ENCODE measurements at regions not wholly inside any gene's neighbourhood (a gene's known extent, or its start where the extent isn't known, plus 50 kb on each side); places are given as distances from the start of the nearest gene placed in this dataset.

DNA sequence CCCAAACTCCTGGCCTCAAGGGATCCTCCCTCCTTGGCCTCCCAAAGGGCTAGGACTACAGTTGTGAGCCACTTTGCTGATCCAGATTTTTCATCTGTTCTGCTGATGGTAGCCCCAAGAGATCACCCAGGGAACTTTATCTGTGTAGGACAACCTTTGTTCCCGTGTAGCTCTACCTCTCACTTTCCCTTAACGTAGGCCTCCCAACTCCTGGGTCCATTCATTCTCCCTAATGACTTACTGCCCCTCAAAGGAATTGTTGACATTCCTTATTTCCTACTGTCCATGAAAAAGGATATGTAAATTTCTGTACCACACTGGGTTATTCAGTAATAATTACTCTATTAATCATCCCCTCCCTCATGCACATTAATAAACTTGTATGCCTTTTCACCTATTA, 51.0 kb upstream of the PHF24 start:
- no peaks in the 10 kb centered on the region for H3K9me3 ChIP-seq (ENCODE audit: control insufficient read depth in 2 of 2, insufficient read depth in 1 of 2, low read depth in 1 of 2, low read length in 1 of 2)
- WGBS, 2 donors = 69 to 73% methylated on average over 2 of the region's 2 CpGs
- no peaks in the 10 kb centered on the region for H3K27me3 ChIP-seq (ENCODE audit: control insufficient read depth in 1 of 2, insufficient read depth in 2 of 2, low read length in 2 of 2)
- no peaks in the 10 kb centered on the region for H3K36me3 ChIP-seq (ENCODE audit: control insufficient read depth in 2 of 2, insufficient read depth in 2 of 2, low read length in 1 of 2)
- H3K4me3 ChIP-seq (ENCODE audit: low read depth in 1 of 2, low read length in 2 of 2) = no peak overlapping the region
- no peaks in the 10 kb centered on the region for H3K4me1 ChIP-seq (ENCODE audit: control insufficient read depth in 2 of 2, insufficient read depth in 2 of 2, low read length in 1 of 2)
- H3K27ac ChIP-seq (ENCODE audit: low read depth in 2 of 2, low read length in 1 of 2) = no peak overlapping the region

DNA sequence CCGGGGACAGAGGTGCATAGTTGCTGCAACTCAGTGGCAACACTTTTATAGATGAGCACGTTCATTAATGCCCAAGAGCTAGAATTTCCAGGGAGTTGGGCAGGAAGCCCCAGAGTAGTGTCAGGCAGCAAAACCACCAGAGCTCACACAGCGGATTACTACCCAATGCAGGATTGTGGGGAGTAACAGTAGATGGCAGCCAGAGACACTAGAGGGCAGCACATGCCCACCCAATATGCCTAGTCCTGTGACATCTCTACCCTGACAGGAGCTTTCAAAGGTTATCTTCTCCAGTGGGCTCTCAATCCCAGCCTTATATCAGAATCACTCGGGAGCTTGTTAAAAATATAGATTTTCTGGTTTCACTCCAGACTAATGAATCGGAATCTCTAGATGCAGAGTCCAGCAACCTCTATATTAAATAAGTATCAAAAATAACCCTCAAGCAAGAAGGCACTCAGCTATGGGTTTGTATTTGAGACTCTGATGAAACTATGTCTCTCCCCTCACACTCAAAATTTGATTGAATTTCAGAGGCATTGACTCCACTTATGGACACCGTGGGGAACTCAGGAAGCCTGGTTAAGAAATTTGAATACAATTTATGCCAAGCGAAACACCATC, 58.4 kb upstream of the PHF24 start:
- H3K27ac ChIP-seq (ENCODE audit: low read depth in 2 of 2, low read length in 1 of 2) = no peak overlapping the region
- 24 to 29% methylated on average over 7 of the region's 7 CpGs for WGBS, 2 donors
- no peak overlapping the region for H3K4me3 ChIP-seq (ENCODE audit: low read depth in 1 of 2, low read length in 2 of 2)

DNA sequence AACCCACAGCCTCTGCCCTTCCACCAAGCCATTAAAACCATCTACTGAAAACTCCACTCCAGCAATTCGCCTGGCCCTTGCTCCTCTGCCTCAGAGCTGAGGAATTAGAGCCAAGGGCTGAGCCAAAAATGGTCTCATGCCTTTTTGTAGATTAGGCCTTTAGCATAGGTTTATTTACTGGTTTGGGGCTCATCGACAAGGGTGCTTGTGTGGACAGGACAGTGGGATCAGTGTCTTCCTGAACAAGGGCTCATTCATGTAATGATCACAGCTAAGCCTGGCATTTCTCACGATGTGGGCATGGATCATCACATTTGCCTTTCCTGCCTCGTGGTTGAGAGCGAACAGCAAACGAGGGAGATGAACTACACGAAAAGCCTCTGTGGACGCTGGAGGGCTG, 59.2 kb upstream of the PHF24 start:
- 55 to 63% methylated on average over 8 of the region's 8 CpGs for WGBS, 2 donors
- H3K4me3 ChIP-seq (ENCODE audit: low read depth in 1 of 2, low read length in 2 of 2) = no peak overlapping the region
- H3K27me3 ChIP-seq (ENCODE audit: control insufficient read depth in 1 of 2, insufficient read depth in 2 of 2, low read length in 2 of 2) = no peaks in the 10 kb centered on the region
- H3K4me1 ChIP-seq (ENCODE audit: control insufficient read depth in 2 of 2, insufficient read depth in 2 of 2, low read length in 1 of 2) = no peaks in the 10 kb centered on the region
- H3K27ac ChIP-seq (ENCODE audit: low read depth in 2 of 2, low read length in 1 of 2) = no peak overlapping the region
- H3K9me3 ChIP-seq (ENCODE audit: control insufficient read depth in 2 of 2, insufficient read depth in 1 of 2, low read depth in 1 of 2, low read length in 1 of 2) = no peaks in the 10 kb centered on the region
- no peaks in the 10 kb centered on the region for H3K36me3 ChIP-seq (ENCODE audit: control insufficient read depth in 2 of 2, insufficient read depth in 2 of 2, low read length in 1 of 2)

More for the DNA sequence above, 58.4 kb upstream of the PHF24 start:
- Histone ChIP-seq H3K36me3 (ENCODE audit: control insufficient read depth in 2 of 2, insufficient read depth in 2 of 2, low read length in 1 of 2) (no peaks in the 10 kb centered on the region), H3K4me1 (ENCODE audit: control insufficient read depth in 2 of 2, insufficient read depth in 2 of 2, low read length in 1 of 2) (no peaks in the 10 kb centered on the region), H3K9me3 (ENCODE audit: control insufficient read depth in 2 of 2, insufficient read depth in 1 of 2, low read depth in 1 of 2, low read length in 1 of 2) (no peaks in the 10 kb centered on the region), H3K27me3 (ENCODE audit: control insufficient read depth in 1 of 2, insufficient read depth in 2 of 2, low read length in 2 of 2) (no peaks in the 10 kb centered on the region)

DNA sequence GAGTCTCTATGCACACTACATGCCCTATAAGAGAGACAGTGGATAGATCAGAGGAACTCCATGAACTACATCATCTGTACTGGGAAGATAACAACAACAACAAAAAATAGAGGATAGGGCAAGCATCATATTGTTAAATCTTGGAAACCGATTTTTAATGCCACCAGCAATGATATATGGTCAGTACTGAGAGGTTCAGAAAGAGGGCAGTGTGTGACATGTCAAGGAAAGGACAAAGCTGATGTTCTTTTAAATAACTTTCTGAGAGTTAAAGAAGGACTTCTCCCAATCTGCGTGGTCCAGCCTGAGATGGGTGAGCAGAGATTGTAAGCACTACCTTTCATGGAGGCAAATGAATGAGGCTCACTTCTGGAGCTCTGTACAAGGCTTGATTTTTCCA, 62.0 kb upstream of the PHF24 start:
- WGBS, 2 donors = 31 to 32% methylated on average over 2 of the region's 2 CpGs
- Histone ChIP-seq H3K9me3 (ENCODE audit: control insufficient read depth in 2 of 2, insufficient read depth in 1 of 2, low read depth in 1 of 2, low read length in 1 of 2) (no peaks in the 10 kb centered on the region), H3K27ac (ENCODE audit: low read depth in 2 of 2, low read length in 1 of 2) (no peak overlapping the region), H3K4me1 (ENCODE audit: control insufficient read depth in 2 of 2, insufficient read depth in 2 of 2, low read length in 1 of 2) (no peaks in the 10 kb centered on the region), H3K36me3 (ENCODE audit: control insufficient read depth in 2 of 2, insufficient read depth in 2 of 2, low read length in 1 of 2) (no peaks in the 10 kb centered on the region), H3K27me3 (ENCODE audit: control insufficient read depth in 1 of 2, insufficient read depth in 2 of 2, low read length in 2 of 2) (no peaks in the 10 kb centered on the region), H3K4me3 (ENCODE audit: low read depth in 1 of 2, low read length in 2 of 2) (no peak overlapping the region)

DNA sequence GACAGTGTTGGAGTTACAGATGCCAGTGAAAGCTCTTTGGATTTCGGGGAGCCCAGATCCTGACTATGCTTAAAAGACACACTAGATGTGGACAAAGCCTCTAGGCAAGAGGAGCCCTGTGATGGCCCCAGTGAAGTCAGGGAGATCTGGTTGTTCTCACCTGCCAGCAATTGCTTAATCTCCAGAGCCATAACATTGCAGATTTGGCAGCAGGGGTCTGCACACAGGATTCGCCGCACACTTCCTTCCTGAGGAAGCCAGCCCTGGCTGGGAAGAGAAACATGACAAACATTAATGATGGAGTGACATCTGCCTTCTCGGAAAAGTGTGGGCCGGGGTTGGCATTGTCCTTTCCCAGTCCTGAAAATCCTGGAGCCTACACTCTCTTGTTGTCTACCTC, 65.2 kb upstream of the PHF24 start:
- no peak overlapping the region for H3K4me3 ChIP-seq (ENCODE audit: low read depth in 1 of 2, low read length in 2 of 2)
- H3K36me3 ChIP-seq (ENCODE audit: control insufficient read depth in 2 of 2, insufficient read depth in 2 of 2, low read length in 1 of 2) = no peaks in the 10 kb centered on the region
- 48 to 63% methylated on average over 5 of the region's 5 CpGs for WGBS, 2 donors
- H3K9me3 ChIP-seq (ENCODE audit: control insufficient read depth in 2 of 2, insufficient read depth in 1 of 2, low read depth in 1 of 2, low read length in 1 of 2) = no peaks in the 10 kb centered on the region
- H3K27ac ChIP-seq (ENCODE audit: low read depth in 2 of 2, low read length in 1 of 2) = no peak overlapping the region
- no peaks in the 10 kb centered on the region for H3K27me3 ChIP-seq (ENCODE audit: control insufficient read depth in 1 of 2, insufficient read depth in 2 of 2, low read length in 2 of 2)
- H3K4me1 ChIP-seq (ENCODE audit: control insufficient read depth in 2 of 2, insufficient read depth in 2 of 2, low read length in 1 of 2) = no peaks in the 10 kb centered on the region

DNA sequence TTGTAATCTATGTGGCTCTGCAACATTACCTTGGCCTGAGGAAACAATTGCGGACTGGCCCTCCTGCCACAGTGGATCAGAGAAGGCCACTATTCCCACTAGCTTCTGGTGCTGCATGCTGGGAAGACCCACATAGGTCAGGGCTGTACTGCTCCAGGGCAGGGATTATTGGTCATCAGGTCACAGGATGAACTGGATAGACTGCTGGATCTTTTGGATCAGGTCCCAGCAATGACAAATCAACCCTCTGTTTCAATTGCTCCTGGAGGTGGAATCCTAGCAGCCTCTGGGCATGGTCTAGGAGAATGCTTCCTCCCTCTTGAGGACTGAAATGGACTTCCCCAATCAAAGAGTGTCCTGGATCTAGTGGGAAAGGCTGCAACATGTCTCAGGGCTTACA, 66.7 kb upstream of the PHF24 start:
- no peak overlapping the region for H3K27ac ChIP-seq (ENCODE audit: low read depth in 2 of 2, low read length in 1 of 2)
- no peaks in the 10 kb centered on the region for H3K9me3 ChIP-seq (ENCODE audit: control insufficient read depth in 2 of 2, insufficient read depth in 1 of 2, low read depth in 1 of 2, low read length in 1 of 2)
- H3K27me3 ChIP-seq (ENCODE audit: control insufficient read depth in 1 of 2, insufficient read depth in 2 of 2, low read length in 2 of 2) = no peaks in the 10 kb centered on the region
- no peaks in the 10 kb centered on the region for H3K36me3 ChIP-seq (ENCODE audit: control insufficient read depth in 2 of 2, insufficient read depth in 2 of 2, low read length in 1 of 2)
- 89 to 91% methylated on average over 1 of the region's 1 CpG for WGBS, 2 donors
- H3K4me1 ChIP-seq (ENCODE audit: control insufficient read depth in 2 of 2, insufficient read depth in 2 of 2, low read length in 1 of 2) = no peaks in the 10 kb centered on the region
- no peak overlapping the region for H3K4me3 ChIP-seq (ENCODE audit: low read depth in 1 of 2, low read length in 2 of 2)

DNA sequence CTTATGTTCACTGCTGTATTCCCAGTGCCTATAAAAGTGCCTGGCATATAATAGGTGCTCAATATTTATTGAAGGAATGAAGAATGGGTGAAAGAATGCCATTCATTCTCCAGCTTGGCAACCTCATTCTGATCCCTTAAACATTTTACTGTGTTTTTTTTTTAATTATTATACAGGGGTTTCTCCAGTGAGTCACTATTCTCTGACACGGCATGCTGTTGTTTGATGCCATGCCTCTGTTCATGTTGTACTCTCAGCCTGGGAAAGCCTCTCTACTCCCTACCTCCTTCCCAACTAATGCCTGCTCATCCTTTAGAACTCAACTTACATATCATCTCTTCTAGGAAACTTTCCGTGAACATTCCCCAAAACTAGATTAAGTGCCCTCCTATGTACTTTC, 70.2 kb upstream of the PHF24 start:
- H3K27me3 ChIP-seq (ENCODE audit: control insufficient read depth in 1 of 2, insufficient read depth in 2 of 2, low read length in 2 of 2) = no peaks in the 10 kb centered on the region
- WGBS, 2 donors = 26 to 30% methylated on average over 2 of the region's 2 CpGs
- no peaks in the 10 kb centered on the region for H3K9me3 ChIP-seq (ENCODE audit: control insufficient read depth in 2 of 2, insufficient read depth in 1 of 2, low read depth in 1 of 2, low read length in 1 of 2)
- H3K27ac ChIP-seq (ENCODE audit: low read depth in 2 of 2, low read length in 1 of 2) = no peak overlapping the region
- no peaks in the 10 kb centered on the region for H3K36me3 ChIP-seq (ENCODE audit: control insufficient read depth in 2 of 2, insufficient read depth in 2 of 2, low read length in 1 of 2)
- H3K4me1 ChIP-seq (ENCODE audit: control insufficient read depth in 2 of 2, insufficient read depth in 2 of 2, low read length in 1 of 2) = no peaks in the 10 kb centered on the region
- H3K4me3 ChIP-seq (ENCODE audit: low read depth in 1 of 2, low read length in 2 of 2) = no peak overlapping the region

DNA sequence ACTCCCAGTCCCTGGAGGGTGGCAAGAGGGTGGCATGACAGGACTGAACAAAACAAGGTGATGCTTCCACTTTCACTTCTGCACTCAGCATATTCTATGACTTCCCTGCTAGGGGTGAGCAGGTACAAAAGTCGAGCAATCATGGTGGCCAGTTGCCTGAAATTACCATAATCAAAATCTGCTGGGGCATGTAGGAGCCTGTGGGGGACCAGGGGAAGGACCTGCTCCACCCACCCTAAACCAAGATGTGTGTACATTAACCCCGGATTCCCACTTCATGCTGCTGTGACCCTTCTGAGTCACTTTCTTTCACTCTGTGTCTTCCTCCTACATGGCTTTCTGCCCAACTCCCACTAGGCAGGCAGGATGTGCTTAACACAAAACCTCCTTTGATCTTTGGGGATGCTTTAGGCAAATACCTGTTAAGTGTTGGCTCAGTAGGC, 73.3 kb upstream of the PHF24 start:
- WGBS, 2 donors = 31 to 34% methylated on average over 2 of the region's 2 CpGs

DNA sequence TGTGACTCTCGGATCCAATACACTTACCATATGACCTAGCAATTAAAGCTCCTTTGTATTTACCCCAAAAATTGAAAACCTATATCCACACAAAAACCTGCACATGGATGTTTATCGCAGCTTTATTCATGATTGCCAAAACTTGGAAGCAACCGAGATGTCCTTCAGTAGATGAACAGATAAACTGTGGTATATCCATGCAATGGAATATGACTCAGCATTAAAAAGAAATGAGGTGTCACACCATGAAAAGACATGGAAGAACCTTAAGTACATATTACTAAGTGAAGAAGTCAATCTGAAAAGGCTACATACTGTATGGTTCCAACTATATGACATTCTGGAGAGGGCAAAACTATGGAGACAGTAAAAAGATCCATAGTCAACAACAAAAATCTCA, 82.0 kb upstream of the PHF24 start:
- Histone ChIP-seq H3K4me3 (ENCODE audit: low read depth in 1 of 2, low read length in 2 of 2) (no peak overlapping the region), H3K27me3 (ENCODE audit: control insufficient read depth in 1 of 2, insufficient read depth in 2 of 2, low read length in 2 of 2) (no peaks in the 10 kb centered on the region), H3K27ac (ENCODE audit: low read depth in 2 of 2, low read length in 1 of 2) (no peak overlapping the region), H3K36me3 (ENCODE audit: control insufficient read depth in 2 of 2, insufficient read depth in 2 of 2, low read length in 1 of 2) (no peaks in the 10 kb centered on the region), H3K4me1 (ENCODE audit: control insufficient read depth in 2 of 2, insufficient read depth in 2 of 2, low read length in 1 of 2) (no peaks in the 10 kb centered on the region), H3K9me3 (ENCODE audit: control insufficient read depth in 2 of 2, insufficient read depth in 1 of 2, low read depth in 1 of 2, low read length in 1 of 2) (no peaks in the 10 kb centered on the region)
- WGBS, 2 donors = 85 to 92% methylated on average over 3 of the region's 3 CpGs

More for the DNA sequence above, 73.3 kb upstream of the PHF24 start:
- no peaks in the 10 kb centered on the region for H3K36me3 ChIP-seq (ENCODE audit: control insufficient read depth in 2 of 2, insufficient read depth in 2 of 2, low read length in 1 of 2)
- H3K27me3 ChIP-seq (ENCODE audit: control insufficient read depth in 1 of 2, insufficient read depth in 2 of 2, low read length in 2 of 2) = no peaks in the 10 kb centered on the region
- H3K4me3 ChIP-seq (ENCODE audit: low read depth in 1 of 2, low read length in 2 of 2) = no peak overlapping the region
- H3K4me1 ChIP-seq (ENCODE audit: control insufficient read depth in 2 of 2, insufficient read depth in 2 of 2, low read length in 1 of 2) = no peaks in the 10 kb centered on the region
- no peak overlapping the region for H3K27ac ChIP-seq (ENCODE audit: low read depth in 2 of 2, low read length in 1 of 2)
- H3K9me3 ChIP-seq (ENCODE audit: control insufficient read depth in 2 of 2, insufficient read depth in 1 of 2, low read depth in 1 of 2, low read length in 1 of 2) = no peaks in the 10 kb centered on the region

DNA sequence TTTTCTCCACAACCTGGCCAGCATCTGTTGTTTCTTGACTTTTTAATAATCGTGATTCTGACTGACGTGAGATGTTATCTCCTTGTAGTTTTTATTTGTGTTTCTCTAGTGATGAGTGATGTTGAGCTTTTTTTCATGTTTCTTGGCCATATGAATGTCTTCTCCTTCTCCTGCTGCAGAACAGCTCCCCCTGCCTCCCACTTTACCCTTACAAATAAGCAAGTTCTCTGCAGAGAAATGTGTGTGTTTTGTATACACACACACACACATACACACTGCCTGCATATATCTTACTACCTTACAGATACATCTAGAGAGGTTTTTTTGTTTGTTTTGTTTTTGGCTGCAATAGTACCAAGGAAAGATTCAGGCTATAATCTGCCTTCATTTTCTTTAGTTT, 88.7 kb upstream of the PHF24 start:
- H3K36me3 ChIP-seq (ENCODE audit: control insufficient read depth in 2 of 2, insufficient read depth in 2 of 2, low read length in 1 of 2) = no peaks in the 10 kb centered on the region
- 40 to 45% methylated on average over 2 of the region's 2 CpGs for WGBS, 2 donors
- no peaks in the 10 kb centered on the region for H3K27me3 ChIP-seq (ENCODE audit: control insufficient read depth in 1 of 2, insufficient read depth in 2 of 2, low read length in 2 of 2)
- H3K27ac ChIP-seq (ENCODE audit: low read depth in 2 of 2, low read length in 1 of 2) = no peak overlapping the region
- no peaks in the 10 kb centered on the region for H3K4me1 ChIP-seq (ENCODE audit: control insufficient read depth in 2 of 2, insufficient read depth in 2 of 2, low read length in 1 of 2)
- no peaks in the 10 kb centered on the region for H3K9me3 ChIP-seq (ENCODE audit: control insufficient read depth in 2 of 2, insufficient read depth in 1 of 2, low read depth in 1 of 2, low read length in 1 of 2)
- no peak overlapping the region for H3K4me3 ChIP-seq (ENCODE audit: low read depth in 1 of 2, low read length in 2 of 2)

Data from esophagus (tissue), 2 donors.